ENCODE measurements at regions not wholly inside any gene's neighbourhood (a gene's known extent, or its start where the extent isn't known, plus 50 kb on each side); places are given as distances from the start of the nearest gene placed in this dataset.

DNA sequence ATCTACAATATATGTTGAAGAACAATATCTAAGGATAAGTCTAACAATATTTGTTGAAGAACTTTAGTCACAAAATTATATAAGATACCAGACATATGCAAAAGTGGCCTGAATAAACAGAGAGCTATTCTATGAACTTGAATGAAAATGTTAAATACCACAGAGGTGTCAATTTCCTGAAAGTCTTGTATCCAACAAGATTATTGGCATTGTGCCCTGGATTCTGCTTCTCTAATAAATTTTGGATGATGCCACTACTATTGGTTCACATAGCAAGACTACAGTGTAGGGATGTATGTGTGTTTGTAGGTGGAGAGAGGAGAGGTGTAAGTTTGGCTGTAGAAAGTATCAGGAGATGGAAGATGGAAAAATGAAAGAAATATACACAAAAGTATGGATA, 731.8 kb upstream of the RGMB start:
- DNase-seq: no peak

- no peak for DNase-seq
These were observed 730.9 kb upstream of the RGMB start for GRCh38 chr5:98042521-98042920.

DNA sequence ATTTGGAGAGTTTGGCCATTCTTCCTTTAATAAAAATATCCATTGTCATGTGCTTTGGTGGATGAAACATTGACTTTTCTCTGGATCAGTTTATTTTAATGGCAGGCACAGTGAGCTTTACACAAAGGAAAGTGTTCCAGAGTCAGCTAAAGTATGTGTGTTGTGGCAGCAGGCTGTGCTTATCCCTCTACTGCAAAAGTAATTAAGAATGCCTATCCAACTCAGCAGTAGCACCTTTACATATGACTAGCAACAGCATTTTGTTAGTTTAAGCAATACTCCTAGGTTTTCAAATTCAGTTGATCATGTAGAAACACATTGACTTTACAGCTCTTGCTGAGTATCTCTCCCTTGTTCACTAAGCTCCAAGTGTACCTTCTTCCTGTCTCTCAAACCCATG, 730.5 kb upstream of the RGMB start:
- no peak for DNase-seq

DNA sequence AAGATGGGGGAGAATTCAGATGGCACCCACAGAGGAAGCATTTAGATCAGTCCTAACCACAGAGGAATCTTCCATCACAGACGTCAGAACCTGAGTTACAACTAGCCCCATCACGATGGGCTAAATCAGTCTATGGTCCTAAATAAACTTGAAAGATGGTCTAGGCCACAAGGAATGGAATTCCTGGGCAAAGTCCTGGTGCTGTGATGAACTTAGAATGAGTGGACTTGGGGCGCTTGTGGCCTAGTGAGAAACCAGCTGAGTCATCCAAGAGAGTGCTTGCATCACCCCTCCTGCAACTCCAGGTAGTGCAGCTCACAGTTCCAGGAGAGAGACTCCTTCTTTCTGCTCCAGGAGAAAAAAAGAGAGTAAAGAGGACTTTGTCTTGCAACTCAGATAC, 722.9 kb upstream of the RGMB start:
- DNase-seq: no peak

DNA sequence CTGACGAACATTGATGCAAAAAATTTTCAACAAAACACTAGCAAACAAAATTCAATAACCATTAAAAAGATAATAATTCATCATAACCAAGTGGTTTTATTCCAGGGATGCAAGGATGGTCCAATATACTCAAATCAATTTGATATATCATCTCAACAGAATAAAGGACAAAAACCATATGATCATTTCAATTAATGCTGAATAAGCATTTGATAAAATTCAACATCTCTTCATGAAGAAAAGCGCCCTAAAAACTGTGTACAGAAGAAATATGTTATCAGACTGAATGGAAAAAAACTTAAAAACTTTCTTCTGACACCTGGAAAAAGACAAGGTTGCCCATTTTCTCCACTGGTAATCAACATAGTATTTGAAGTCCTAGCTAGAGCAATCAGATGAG, 720.3 kb upstream of the RGMB start:
- DNase-seq: no peak

DNA sequence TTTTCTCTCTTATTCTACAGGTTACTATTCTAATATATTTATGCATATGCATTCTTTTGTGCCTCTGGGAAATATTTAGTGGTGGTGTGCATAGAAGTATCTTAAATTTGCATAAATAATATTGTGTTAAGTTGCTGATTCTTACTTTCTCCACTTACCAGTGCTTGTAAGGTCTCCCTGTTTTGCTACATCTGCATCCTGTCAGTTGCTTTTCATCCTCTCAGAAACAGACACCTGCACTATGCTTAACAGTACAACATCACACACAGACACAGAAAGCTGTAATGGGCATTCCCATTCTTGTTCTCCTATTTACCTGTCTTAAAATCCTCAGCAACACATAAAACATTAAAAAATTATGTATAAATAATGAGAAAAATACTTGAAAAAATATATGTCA, 713.3 kb upstream of the RGMB start:
- no peak for DNase-seq

DNA sequence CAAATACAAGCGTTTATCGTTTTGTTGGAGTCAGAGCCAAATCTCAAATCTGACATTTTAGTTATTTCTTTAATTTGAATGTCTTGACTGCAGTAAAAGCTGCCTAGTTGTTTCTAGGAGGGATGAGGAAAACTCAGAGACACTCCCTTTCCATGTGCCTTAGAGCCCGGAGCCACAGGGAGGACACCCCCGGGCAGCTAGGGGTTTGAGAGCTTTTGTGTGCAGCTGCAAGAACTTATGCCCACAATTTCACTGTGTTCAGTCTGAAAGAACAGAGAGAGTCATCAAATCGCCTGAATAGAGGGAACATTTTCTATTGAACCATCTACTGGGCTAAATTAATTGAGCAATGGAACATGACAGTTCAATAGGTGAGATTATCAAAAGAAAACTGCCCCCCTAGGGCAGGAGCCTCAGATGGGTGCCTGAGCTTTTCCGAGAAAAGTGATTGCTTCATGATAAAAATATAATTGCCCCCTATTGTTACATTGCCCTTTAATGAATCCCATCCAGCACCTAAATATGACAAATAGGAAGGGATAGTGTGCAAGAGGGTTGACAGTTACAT, 709.3 kb upstream of the RGMB start:
- peak in 12 of 58 donors; percentile 1 to 42 (median 6) for DNase-seq

- no peak for DNase-seq
These were observed 708.1 kb upstream of the RGMB start for GRCh38 chr5:98065261-98065909.

GRCh38 chr5:98066910-98067309, 706.6 kb upstream of the RGMB start:
- no peak for DNase-seq

- DNase-seq: no peak
These were observed 703.5 kb upstream of the RGMB start for GRCh38 chr5:98069876-98070512.

GRCh38 chr5:98072921-98073320, 700.5 kb upstream of the RGMB start:
- DNase-seq: no peak

DNA sequence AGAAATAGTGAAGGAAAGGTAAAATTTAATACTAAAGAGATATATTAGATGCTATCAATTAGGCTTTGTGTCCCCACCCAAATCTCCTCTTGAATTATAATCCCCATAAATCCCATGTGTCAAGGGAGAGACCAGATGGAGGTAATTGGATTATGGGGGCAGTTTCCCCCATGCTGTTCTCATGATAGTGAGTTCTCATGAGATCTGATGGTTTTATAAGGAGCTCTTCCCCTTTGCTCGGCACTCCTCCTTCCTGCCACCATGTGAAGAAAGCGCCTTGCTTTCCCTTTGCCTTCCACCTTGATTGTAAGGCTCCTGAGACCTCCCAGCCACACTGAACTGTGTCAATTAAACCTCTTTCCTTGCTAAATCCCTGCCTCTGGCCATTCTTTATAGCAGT, 697.0 kb upstream of the RGMB start:
- DNase-seq: no peak

DNA sequence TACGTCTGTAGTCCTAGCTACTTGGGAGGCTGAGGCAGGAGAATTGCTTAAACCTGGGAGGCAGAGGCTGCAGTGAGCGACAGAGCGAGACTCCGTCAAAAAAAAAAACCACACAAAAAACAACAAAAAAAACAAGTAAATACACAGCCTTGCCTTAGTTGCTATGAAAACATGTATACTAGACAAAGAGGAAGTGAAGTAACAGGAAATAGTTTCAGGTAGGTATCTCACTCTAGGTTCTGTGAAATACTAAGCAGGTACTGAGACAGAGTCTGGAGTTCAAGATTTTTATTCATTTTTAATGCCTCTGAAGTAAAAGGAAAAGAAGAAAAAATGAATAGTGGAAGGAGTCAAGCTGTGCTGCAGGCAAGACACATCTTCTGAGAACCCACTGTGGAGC, 687.9 kb upstream of the RGMB start:
- DNase-seq: no peak

- no peak for DNase-seq
These were observed 678.4 kb upstream of the RGMB start for GRCh38 chr5:98095072-98095471.

GRCh38 chr5:98096155-98096554, 677.3 kb upstream of the RGMB start:
- DNase-seq: no peak

DNA sequence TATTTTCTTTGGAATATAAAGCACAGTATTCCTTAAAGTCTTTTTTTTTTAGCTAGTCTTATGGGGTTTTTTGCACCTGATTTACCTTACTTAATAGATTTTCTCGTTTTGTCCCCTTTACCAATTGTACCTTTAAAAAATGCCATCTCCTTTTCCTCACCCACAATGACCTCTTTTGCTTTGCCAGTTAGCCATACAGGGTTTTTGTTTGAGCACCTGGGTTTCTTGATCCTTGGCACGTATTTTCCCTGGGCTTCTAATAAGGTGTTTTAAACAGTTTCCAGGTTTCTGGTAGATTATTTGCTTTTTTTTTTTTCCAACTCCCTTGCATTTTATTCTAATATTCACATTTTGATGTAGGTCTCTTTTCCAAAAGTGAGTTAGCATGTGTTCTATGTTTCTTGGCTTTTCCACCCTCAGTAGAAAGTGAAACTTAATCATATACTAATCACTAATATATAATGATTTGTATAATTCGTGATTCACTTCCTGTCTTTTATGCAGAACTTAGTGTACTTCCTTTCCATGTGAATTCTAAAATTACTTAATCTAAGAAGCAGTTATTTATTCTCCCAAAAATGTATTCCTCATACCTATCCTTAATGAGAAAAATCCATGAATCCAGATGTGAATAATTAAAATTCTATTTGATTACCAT, 673.9 kb upstream of the RGMB start:
- DNase-seq: no peak

GRCh38 chr5:98101131-98101530, 672.3 kb upstream of the RGMB start:
- no peak for DNase-seq

DNA sequence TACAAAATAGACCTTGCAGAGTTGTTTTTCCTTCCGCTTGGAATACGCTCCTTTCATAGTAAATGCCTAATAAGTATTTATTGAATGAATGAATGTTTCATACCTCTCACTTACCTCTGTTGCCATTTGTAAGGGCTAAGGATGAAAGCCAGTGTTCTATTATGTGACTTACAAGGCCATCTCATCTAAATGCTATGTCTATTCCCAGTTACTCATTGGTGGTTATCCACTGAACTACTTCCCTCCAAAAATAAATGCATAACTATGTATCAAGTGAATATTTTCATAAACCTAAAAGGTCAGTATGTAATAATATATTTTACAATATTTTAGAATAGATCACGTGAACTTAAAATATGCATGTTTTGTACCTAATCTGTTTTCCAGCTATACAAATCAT, 670.5 kb upstream of the RGMB start:
- no peak for DNase-seq

DNA sequence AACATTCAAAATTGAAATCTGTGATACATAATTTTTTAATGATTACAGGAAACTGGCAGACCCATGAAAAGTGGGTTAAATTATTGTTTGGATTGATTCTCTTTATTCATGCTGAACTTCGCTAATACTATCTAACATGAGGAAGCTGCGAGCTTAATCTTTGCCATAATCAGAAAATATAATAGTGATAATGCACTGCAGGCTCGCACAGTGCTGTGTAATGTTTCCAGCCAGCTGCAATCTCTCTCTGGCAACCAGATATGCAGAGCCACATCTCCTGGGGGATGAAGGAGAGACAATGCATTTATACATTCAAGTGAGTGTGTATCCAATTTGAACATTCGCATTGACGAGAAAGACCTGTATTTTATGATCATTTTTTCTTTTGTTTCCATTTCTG, 669.7 kb upstream of the RGMB start:
- DNase-seq: no peak

- DNase-seq: no peak
These were observed 668.8 kb upstream of the RGMB start for GRCh38 chr5:98104454-98105188.

DNA sequence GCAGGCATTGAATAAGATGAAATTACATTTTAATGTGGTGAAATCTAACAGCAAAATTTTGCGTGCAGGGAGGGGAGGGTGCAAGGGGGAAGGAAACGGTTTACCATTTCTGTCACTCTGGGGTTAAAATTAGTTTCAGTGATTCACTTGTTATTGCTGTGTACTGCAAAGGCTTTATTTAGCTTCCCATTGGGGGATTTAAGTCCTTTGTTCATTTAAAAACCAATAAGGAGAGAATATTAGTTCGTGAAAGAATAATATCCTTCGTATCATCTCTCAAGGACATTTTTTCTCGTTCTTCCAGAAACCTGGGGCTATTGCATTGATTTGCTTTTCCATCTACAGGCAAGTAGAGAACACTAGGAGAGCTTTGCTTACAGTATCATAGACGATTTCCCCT, 667.8 kb upstream of the RGMB start:
- DNase-seq: no peak
